Naive thymus-derived CD4-positive, alpha-beta T cell (primary cell): ENCODE measurements at regions not wholly inside any gene's neighbourhood (a gene's known extent, or its start where the extent isn't known, plus 50 kb on each side); places are given as distances from the start of the nearest gene placed in this dataset.

ENCODE experiments used
- ATAC-seq: fragments of 150-1000 bp; cut with Tn5 transposase; 2 replicates; pipeline ENCODE4 v1.10.0; 2021; ENCODE audit warnings: mild to moderate bottlenecking, moderate library complexity
- CTCF ChIA-PET: fragments of 350-600 bp; sonication (Branson Sonifier 250); formaldehyde crosslinking; loops from one replicate; lab custom pipeline; 2021; ENCODE audit warnings: antibody characterized with exemption; lab: Charles Lee
- POLR2A ChIA-PET: fragments of 350-600 bp; sonication (Branson Sonifier 250); formaldehyde crosslinking; loops from one replicate; lab custom pipeline; 2021; ENCODE audit warnings: antibody characterized with exemption, inconsistent platforms; lab: Charles Lee
- DNase-seq, 9 donors: peaks; one replicate each; pipeline versions ENCODE4 v3.0.0 to v3.0.0-alpha.2; 2020 to 2022; ENCODE audit warnings: mixed read lengths in 1 of 9
- H3K27ac ChIP-seq: one replicate; pipeline ENCODE4 v1.7.0; 2013; ENCODE audit warnings: mild to moderate bottlenecking, low read depth, low read length, moderate library complexity
- H3K27me3 ChIP-seq, 2 donors: one replicate each; pipeline ENCODE4 v1.7.0; 2013; ENCODE audit warnings: low read length in 2 of 2, mild to moderate bottlenecking in 2 of 2, moderate library complexity in 2 of 2; ENCODE audit not compliant: control insufficient read depth in 2 of 2, insufficient read depth in 2 of 2
- H3K36me3 ChIP-seq, 3 experiments: 1 replicate in 2 of 3; 2 replicates in 1 of 3; pipeline ENCODE4 v1.7.0; 2013; ENCODE audit warnings: low read length in 3 of 3, mild to moderate bottlenecking in 3 of 3, moderate library complexity in 1 of 3; ENCODE audit not compliant: insufficient read depth in 3 of 3, control insufficient read depth in 2 of 3
- H3K4me1 ChIP-seq, 2 donors: one replicate each; pipeline ENCODE4 v1.7.0; 2013; ENCODE audit warnings: low read length in 2 of 2, mild to moderate bottlenecking in 2 of 2, moderate library complexity in 1 of 2; ENCODE audit not compliant: control insufficient read depth in 2 of 2, insufficient read depth in 2 of 2
- H3K4me3 ChIP-seq: 2 replicates; pipeline ENCODE4 v1.7.0; 2013; ENCODE audit warnings: mild to moderate bottlenecking, low read length
- H3K9me3 ChIP-seq, 3 experiments: 1 replicate in 2 of 3; 2 replicates in 1 of 3; pipeline ENCODE4 v1.7.0; 2013; ENCODE audit warnings: low read length in 3 of 3; ENCODE audit not compliant: control insufficient read depth in 2 of 3
- H3K27ac Mint-ChIP-seq, 9 donors: one replicate each; pipeline ENCODE4 v1.8.0; 2020 to 2022; ENCODE audit warnings: mixed read lengths in 9 of 9, mild to moderate bottlenecking in 8 of 9, moderate library complexity in 5 of 9, inconsistent platforms in 2 of 9
- H3K27me3 Mint-ChIP-seq, 5 donors: one replicate each; pipeline ENCODE4 v1.8.0; 2021 to 2022; ENCODE audit warnings: mixed read lengths in 5 of 5, mild to moderate bottlenecking in 1 of 5
- H3K36me3 Mint-ChIP-seq, 5 donors: one replicate each; pipeline ENCODE4 v1.8.0; 2020 to 2022; ENCODE audit warnings: mixed read lengths in 5 of 5, mild to moderate bottlenecking in 3 of 5, inconsistent platforms in 1 of 5
- H3K4me1 Mint-ChIP-seq, 7 donors: one replicate each; pipeline ENCODE4 v1.8.0; 2020 to 2022; ENCODE audit warnings: mixed read lengths in 7 of 7, mild to moderate bottlenecking in 3 of 7, inconsistent platforms in 1 of 7
- H3K4me3 Mint-ChIP-seq, 10 donors: one replicate each; pipeline ENCODE4 v1.8.0; 2020 to 2022; ENCODE audit warnings: mild to moderate bottlenecking in 10 of 10, mixed read lengths in 10 of 10, moderate library complexity in 6 of 10, inconsistent platforms in 2 of 10
- H3K9me3 Mint-ChIP-seq, 11 donors: one replicate each; pipeline ENCODE4 v1.8.0; 2020 to 2022; ENCODE audit warnings: mixed read lengths in 11 of 11, mild to moderate bottlenecking in 4 of 11, inconsistent platforms in 1 of 11, moderate library complexity in 1 of 11
- intact Hi-C, 2 donors: fragments of 100-400 bp; cut with micrococcal nuclease; formaldehyde crosslinking; loops; one replicate each; pipeline ENCODE4 v1.15.1; 2023

DNA sequence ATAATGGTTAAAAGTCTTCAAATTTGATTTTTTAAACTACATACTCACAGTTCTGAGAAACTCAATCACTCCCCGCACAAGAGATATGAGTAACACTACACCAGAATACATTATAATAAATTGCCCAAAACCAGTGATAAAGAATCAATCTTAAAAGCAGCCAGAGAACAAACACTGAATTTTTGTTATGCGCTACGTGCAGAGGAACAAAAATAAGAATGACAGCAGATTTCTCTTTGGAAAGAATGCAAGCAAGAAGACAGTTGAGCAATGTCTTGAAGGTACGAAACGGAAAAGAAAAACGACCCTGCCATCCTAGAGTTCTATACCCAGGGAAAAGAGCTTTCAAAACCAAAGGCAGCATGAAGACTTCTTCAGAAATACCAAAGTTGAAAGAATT, 216.7 kb downstream of the TTLL2 start:
- no peak for ATAC-seq
- H3K27ac Mint-ChIP-seq, result no peak overlapping the region
- CTCF ChIA-PET, result no interaction called here
- POLR2A ChIA-PET, result no interaction called here
- H3K27me3 Mint-ChIP-seq, result peaks cover 0 to 7% (median 5%) of the 10 kb centered on the region in 5 donors
- Histone ChIP-seq H3K27ac (no peak overlapping the region), H3K4me1 (no peaks in the 10 kb centered on the region), H3K36me3 (no peaks in the 10 kb centered on the region), H3K27me3 (no peaks in the 10 kb centered on the region), H3K4me3 (no peak overlapping the region), H3K9me3 (no peaks in the 10 kb centered on the region)
- intact Hi-C loops, result no loop called here
- H3K36me3 Mint-ChIP-seq, result peaks cover 0 to 8% (median 0%) of the 10 kb centered on the region in 5 donors
- DNase-seq, result no peak
- H3K9me3 Mint-ChIP-seq, result peaks cover 0 to 9% (median 0%) of the 10 kb centered on the region in 11 donors
- no peaks in the 10 kb centered on the region for H3K4me1 Mint-ChIP-seq
- H3K4me3 Mint-ChIP-seq, result no peak overlapping the region

DNA sequence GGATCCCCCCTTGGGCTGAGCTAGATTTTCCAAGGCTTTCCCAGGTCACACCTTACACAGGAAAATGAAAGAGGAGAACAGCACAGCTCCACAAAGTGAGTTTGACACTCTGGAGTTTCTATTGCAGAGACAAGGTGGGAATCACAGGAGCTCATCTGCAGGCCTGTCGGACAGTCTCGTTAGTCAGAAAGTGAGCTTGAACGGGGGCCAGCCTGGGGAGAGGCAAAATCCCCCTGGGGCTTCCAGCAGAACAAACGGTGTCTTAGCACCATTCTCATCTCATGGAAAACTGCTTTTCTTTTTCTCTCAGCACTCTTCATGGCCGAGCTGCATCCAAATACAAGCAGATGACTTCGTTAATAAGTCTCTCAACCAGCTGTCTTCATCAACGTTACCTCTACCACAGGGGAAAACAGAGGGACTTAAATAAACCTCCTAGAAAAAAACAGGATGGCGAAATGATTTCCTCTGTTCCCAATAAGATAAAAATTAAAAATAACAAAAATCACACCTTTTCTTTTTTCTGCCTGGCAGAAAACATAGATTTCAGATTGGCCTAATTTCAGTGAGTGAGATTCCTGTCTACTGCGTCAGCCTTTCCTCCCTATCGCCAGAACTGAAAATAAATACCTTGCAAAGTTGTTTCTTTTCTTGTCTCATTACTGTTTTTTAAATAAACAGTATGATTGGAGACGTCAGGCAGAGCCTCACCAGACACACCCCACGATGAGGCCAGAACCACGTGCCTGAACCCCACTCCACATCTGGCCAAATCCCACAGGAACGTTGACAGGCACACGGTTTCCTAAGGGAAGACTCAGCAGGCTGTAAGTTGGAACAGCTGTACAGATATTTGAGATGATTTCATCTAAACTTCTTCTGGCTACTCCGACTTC, 219.0 kb downstream of the TTLL2 start:
- no peaks in the 10 kb centered on the region for H3K36me3 ChIP-seq
- ATAC-seq (no peak), DNase-seq (no peak)
- intact Hi-C loops, result no loop called here
- Mint-ChIP-seq H3K36me3 (no peaks in the 10 kb centered on the region), H3K4me1 (peaks cover 0 to 5% (median 0%) of the 10 kb centered on the region in 7 donors), H3K4me3 (no peak overlapping the region), H3K9me3 (peaks cover 0 to 7% (median 0%) of the 10 kb centered on the region in 11 donors), H3K27me3 (peaks cover 0 to 4% (median 2%) of the 10 kb centered on the region in 5 donors), H3K27ac (no peak overlapping the region)
- H3K27me3 ChIP-seq, result no peaks in the 10 kb centered on the region
- H3K4me3 ChIP-seq, result no peak overlapping the region
- no peaks in the 10 kb centered on the region for H3K4me1 ChIP-seq
- POLR2A ChIA-PET, result no interaction called here
- no peak overlapping the region for H3K27ac ChIP-seq
- H3K9me3 ChIP-seq, result no peaks in the 10 kb centered on the region
- CTCF ChIA-PET, result no interaction called here

DNA sequence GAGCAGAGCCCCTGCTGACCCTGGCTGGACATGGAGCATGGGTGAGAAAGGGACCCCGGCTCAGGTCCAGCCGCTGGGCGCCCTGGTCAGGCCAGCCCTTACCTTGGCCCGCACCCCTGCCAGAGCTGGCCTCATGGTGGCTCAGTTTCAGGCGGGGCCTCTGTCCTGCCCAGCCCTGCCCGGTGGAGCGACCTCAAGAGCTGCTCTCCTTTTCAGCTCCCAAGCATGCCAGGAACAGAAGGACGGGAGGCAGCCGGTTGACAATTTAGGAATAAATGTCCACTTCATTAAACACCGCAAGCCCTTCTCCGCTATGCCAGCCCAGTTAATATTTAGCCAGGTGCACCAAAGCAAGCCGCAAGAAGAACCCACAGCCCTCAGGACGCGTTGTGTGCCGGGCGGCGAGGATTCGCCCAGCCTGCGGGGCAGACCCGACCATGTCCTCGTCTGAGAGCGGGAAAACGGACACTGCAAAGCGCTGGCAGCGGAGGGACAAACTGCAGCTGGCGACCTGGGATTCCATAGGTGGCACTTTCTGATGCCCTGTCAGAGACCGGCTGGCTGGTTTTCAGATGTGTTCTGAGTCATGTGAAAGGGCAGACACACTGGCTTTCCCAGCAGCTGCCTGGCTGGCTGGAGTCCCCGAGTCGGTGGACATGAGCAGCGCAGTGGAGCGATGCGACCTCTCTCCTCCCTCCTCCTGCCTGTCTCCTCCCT, 221.9 kb downstream of the TTLL2 start:
- no peak overlapping the region for H3K4me3 Mint-ChIP-seq
- no peak overlapping the region for H3K27ac Mint-ChIP-seq
- ChIA-PET CTCF (interaction anchor here (0.9 kb wide), 1 partner anchor 12 kb away, joined by 3 read pairs; no protein-coding TSS in a partner anchor), POLR2A (no interaction called here)
- H3K27ac ChIP-seq, result no peak overlapping the region
- H3K4me1 ChIP-seq, result no peaks in the 10 kb centered on the region
- peaks cover 0 to 5% (median 0%) of the 10 kb centered on the region in 7 donors for H3K4me1 Mint-ChIP-seq
- no peaks in the 10 kb centered on the region for H3K36me3 Mint-ChIP-seq
- intact Hi-C loops, result no loop called here
- no peak overlapping the region for H3K4me3 ChIP-seq
- no peak for ATAC-seq
- H3K9me3 Mint-ChIP-seq, result no peaks in the 10 kb centered on the region
- H3K9me3 ChIP-seq, result no peaks in the 10 kb centered on the region
- H3K27me3 ChIP-seq, result no peaks in the 10 kb centered on the region
- peaks cover 0 to 5% (median 0%) of the 10 kb centered on the region in 5 donors for H3K27me3 Mint-ChIP-seq
- DNase-seq, result no peak
- H3K36me3 ChIP-seq, result no peaks in the 10 kb centered on the region

DNA sequence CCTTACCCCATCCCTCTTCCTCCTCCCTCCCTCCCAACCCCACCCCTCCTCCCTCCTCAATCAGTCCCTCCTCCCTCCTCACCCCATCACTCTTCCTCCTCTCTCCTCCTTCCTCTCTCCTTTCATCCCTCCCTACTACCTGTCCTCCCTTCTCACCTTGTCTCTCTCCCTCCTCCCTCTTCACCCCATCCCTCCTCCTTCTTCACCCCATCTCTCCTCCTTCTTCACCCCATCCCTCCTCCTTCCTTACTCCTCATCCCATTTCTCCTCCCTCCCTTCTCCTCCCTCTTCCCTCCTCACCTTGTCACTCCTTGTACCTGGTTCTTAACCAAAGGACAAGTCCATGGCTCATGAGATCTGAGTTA, 222.4 kb downstream of the TTLL2 start:
- no peak for DNase-seq
- no peak overlapping the region for H3K27ac ChIP-seq

DNA sequence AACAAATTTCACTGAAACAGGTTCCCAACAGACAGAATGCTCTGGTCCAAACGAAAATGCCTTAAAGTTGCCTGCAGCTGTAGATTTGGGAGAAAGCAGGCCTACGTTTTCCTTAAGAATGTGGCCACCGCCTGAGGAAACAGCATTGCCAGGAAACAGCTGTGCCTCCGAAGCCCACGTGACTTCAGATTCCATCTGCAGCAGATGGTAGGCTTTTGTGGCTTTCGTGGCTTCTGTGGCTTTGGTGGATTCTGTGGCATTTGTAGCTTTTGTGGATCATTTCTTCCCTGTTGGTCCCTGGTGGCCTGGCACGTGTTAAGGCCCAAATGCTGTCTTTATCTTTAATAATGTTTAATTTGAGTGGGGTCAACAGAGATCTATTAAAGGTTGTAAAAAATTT, 222.9 kb downstream of the TTLL2 start:
- no peak overlapping the region for H3K4me3 ChIP-seq
- Mint-ChIP-seq H3K27ac (no peak overlapping the region), H3K27me3 (peaks cover 0 to 5% (median 0%) of the 10 kb centered on the region in 5 donors), H3K4me3 (no peak overlapping the region), H3K9me3 (no peaks in the 10 kb centered on the region), H3K4me1 (peaks cover 0 to 5% (median 0%) of the 10 kb centered on the region in 7 donors), H3K36me3 (no peaks in the 10 kb centered on the region)
- no peak overlapping the region for H3K27ac ChIP-seq
- no peaks in the 10 kb centered on the region for H3K9me3 ChIP-seq
- no peaks in the 10 kb centered on the region for H3K36me3 ChIP-seq
- CTCF ChIA-PET, result no interaction called here
- ATAC-seq (no peak), DNase-seq (no peak)
- H3K27me3 ChIP-seq, result no peaks in the 10 kb centered on the region
- no peaks in the 10 kb centered on the region for H3K4me1 ChIP-seq
- POLR2A ChIA-PET, result no interaction called here
- intact Hi-C loops, result no loop called here

More for the DNA sequence above, 222.4 kb downstream of the TTLL2 start:
- intact Hi-C loops, result no loop called here
- H3K4me3 ChIP-seq, result no peak overlapping the region
- H3K9me3 Mint-ChIP-seq, result no peaks in the 10 kb centered on the region
- H3K36me3 Mint-ChIP-seq, result no peaks in the 10 kb centered on the region
- H3K36me3 ChIP-seq, result no peaks in the 10 kb centered on the region
- no peak overlapping the region for H3K27ac Mint-ChIP-seq
- H3K27me3 ChIP-seq, result no peaks in the 10 kb centered on the region
- no peak overlapping the region for H3K4me3 Mint-ChIP-seq
- H3K4me1 ChIP-seq, result no peaks in the 10 kb centered on the region
- ChIA-PET CTCF (no interaction called here), POLR2A (no interaction called here)
- peaks cover 0 to 5% (median 0%) of the 10 kb centered on the region in 5 donors for H3K27me3 Mint-ChIP-seq
- peaks cover 0 to 5% (median 0%) of the 10 kb centered on the region in 7 donors for H3K4me1 Mint-ChIP-seq
- no peaks in the 10 kb centered on the region for H3K9me3 ChIP-seq
- no peak for ATAC-seq

DNA sequence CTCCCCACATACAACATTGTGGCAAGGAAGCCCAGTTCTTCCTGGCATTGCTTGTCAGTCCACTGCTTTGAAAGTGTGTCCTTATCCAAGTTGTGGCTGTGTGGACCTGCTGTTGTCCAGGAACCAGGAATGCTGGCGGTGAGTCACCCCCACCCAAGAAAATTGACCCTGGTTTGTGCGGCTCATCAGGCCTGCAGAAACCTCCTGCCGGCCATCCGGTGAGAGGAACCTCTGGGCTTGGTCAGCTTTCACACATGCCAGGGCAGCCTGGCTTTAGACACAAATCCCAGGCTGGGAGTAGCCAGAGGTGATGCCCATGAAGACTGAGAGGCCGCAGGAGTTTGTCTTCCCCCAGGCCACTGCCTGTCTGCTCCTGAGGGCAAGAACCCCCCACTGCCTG, 223.6 kb downstream of the TTLL2 start:
- Histone ChIP-seq H3K4me3 (no peak overlapping the region), H3K27me3 (no peaks in the 10 kb centered on the region), H3K27ac (no peak overlapping the region), H3K4me1 (no peaks in the 10 kb centered on the region), H3K36me3 (no peaks in the 10 kb centered on the region), H3K9me3 (no peaks in the 10 kb centered on the region)
- Mint-ChIP-seq H3K27ac (no peak overlapping the region), H3K4me3 (no peak overlapping the region), H3K27me3 (peaks cover 0 to 5% (median 0%) of the 10 kb centered on the region in 5 donors), H3K4me1 (peaks cover 0 to 5% (median 0%) of the 10 kb centered on the region in 7 donors), H3K36me3 (no peaks in the 10 kb centered on the region), H3K9me3 (no peaks in the 10 kb centered on the region)
- POLR2A ChIA-PET, result no interaction called here
- intact Hi-C loops, result no loop called here
- no peak for DNase-seq
- ATAC-seq, result no peak
- CTCF ChIA-PET, result no interaction called here
